ENCODE measurements at regions not wholly inside any gene's neighbourhood (a gene's known extent, or its start where the extent isn't known, plus 50 kb on each side); places are given as distances from the start of the nearest gene placed in this dataset.

DNA sequence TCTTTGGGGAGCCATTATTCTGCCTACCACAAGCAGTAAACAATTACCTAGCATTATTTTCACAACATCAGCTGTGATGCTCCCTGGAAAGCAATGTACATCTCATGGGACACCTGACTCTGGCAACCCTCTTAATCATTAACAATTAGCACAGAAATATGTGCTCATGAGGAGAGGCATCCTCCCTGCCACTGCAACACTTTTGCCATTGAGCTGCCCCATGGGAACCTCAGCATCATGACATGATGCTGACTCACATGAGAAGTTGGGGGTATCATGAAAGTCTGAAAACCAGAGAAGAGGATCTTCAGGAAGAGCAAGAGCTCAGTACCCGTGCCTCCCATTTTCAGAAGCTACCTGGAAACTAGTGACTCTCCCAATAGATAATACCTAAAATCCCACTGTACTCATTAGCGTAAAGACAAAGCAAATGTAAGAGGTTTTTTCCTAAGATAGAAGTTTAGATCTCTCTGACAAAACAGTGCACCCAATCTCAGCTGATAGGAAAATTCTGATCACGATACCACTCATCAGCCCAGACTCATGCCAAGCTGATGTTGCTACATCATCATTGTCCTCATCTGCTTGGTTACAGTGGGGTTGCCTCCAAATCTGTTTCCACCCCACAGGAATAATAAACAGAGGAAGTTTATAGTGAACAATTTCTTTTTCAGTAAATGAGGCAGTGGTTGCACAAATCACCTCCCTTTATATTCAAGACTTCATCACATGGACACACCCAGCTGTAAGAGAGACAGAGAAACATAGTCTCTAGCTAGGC, 244.5 kb downstream of the NR2F1-AS1 start:
- no peak overlapping the region for H3K27ac ChIP-seq
- TF ChIP-seq, protein P1, sequence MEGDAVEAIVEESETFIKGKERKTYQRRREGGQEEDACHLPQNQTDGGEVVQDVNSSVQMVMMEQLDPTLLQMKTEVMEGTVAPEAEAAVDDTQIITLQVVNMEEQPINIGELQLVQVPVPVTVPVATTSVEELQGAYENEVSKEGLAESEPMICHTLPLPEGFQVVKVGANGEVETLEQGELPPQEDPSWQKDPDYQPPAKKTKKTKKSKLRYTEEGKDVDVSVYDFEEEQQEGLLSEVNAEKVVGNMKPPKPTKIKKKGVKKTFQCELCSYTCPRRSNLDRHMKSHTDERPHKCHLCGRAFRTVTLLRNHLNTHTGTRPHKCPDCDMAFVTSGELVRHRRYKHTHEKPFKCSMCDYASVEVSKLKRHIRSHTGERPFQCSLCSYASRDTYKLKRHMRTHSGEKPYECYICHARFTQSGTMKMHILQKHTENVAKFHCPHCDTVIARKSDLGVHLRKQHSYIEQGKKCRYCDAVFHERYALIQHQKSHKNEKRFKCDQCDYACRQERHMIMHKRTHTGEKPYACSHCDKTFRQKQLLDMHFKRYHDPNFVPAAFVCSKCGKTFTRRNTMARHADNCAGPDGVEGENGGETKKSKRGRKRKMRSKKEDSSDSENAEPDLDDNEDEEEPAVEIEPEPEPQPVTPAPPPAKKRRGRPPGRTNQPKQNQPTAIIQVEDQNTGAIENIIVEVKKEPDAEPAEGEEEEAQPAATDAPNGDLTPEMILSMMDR (IDR thresholded peaks at IDR 0.05 in 4 of 5, conservative IDR thresholded peaks at IDR 0.05 in 1 of 5): no peak
- no peak for TF ChIP-seq POLR2A (IDR thresholded peaks at IDR 0.05)
- no peaks in the 10 kb centered on the region for H3K36me3 ChIP-seq
- in situ Hi-C loops (cut with MboI; ENCODE audit: low sequenced_read_pairs in 4 of 4): no loop called here
- no peak for DNase-seq
- ATAC-seq: no peak
- H3K27me3 ChIP-seq: no peaks in the 10 kb centered on the region
- peaks cover 6 to 18% of the 10 kb centered on the region in 2 donors for H3K4me1 ChIP-seq
- no peak overlapping the region for H3K4me3 ChIP-seq
- intact Hi-C loops (cut with DNase I; ENCODE audit: low total_unique reads): no loop called here
- H3K9me3 ChIP-seq: no peaks in the 10 kb centered on the region

DNA sequence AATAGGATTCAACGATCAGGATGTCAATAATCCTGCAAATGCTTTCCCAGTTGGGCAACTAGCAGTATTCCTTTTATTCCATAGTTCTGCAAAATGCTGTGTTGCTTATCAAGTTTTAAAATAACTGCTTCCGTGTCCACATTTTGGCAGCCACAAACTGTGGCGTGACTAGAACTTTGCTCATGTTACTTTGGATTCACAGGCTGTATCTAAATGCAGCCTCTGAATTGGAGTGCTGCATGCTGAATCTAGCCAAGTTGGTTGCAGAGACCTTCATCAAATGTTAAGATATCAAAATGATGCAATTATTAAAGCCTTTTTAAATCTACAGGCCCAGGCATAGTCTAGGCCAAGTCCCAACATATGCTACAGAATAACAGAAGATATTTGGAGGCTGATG, 249.2 kb downstream of the NR2F1-AS1 start:
- TF ChIP-seq, protein P1 (IDR thresholded peaks at IDR 0.05 in 4 of 5, conservative IDR thresholded peaks at IDR 0.05 in 1 of 5): no peak
- no peak for TF ChIP-seq POLR2A (IDR thresholded peaks at IDR 0.05)
- no peaks in the 10 kb centered on the region for H3K36me3 ChIP-seq
- peaks cover 13 to 33% of the 10 kb centered on the region in 2 donors for H3K4me1 ChIP-seq
- ATAC-seq (peak; percentile 96 to 98), DNase-seq (peak; percentile 17 to 53)
- H3K4me3 ChIP-seq: no peak overlapping the region
- in situ Hi-C loops (cut with MboI; ENCODE audit: low sequenced_read_pairs in 4 of 4): no loop called here
- intact Hi-C loops (cut with DNase I; ENCODE audit: low total_unique reads): no loop called here
- H3K27ac ChIP-seq: peak overlapping the region in 3 of 4 donors; percentile 42 to 57 (median 57)
- no peaks in the 10 kb centered on the region for H3K9me3 ChIP-seq
- H3K27me3 ChIP-seq: no peaks in the 10 kb centered on the region

DNA sequence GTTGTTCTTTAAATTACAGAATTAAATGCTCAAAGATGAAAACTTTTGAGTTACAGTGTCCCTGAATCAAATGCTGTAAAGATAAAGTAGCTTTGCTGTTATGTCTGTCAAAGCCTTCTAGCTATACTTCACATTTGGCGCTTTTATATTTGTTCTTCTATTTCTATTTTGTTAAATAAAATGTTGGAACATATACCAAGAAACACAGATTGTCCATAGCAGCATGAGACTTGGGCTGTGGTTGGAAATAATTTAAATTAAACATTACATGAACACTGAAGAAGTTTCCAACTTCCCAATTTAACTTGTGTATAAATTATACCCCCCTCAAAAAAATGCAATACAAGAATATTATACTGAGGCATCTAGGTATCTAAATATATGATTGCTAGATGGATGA, 249.8 kb downstream of the NR2F1-AS1 start:
- DNase-seq: no peak
- intact Hi-C loops (cut with DNase I; ENCODE audit: low total_unique reads) (no loop called here), in situ Hi-C loops (cut with MboI; ENCODE audit: low sequenced_read_pairs in 4 of 4) (no loop called here)
- no peaks in the 10 kb centered on the region for H3K27me3 ChIP-seq
- H3K4me3 ChIP-seq: no peak overlapping the region
- TF ChIP-seq, protein P1 (IDR thresholded peaks at IDR 0.05 in 4 of 5, conservative IDR thresholded peaks at IDR 0.05 in 1 of 5): no peak
- no peaks in the 10 kb centered on the region for H3K36me3 ChIP-seq
- no peak for ATAC-seq
- H3K9me3 ChIP-seq: no peaks in the 10 kb centered on the region
- peaks cover 13 to 33% of the 10 kb centered on the region in 2 donors for H3K4me1 ChIP-seq
- peak overlapping the region in 2 of 4 donors; percentile 42 to 53 for H3K27ac ChIP-seq

DNA sequence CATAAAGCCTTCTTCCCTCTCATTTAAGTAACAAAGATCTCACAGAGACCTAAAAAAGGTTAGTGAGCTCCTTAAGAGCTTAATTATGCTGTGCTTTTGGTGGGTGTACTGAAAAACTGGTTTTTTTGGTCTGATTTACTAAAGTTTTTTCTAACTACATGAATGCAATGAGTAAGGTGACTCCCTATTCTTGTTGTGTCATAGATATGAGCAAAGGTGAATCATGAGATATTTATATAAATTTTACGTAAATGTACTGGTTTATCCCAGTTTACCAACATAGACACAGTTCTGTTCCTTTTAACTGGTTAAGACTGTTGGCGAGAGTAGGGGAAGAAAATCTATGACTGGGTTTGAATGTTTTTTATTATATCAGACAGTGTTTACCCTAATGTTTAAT, 250.5 kb downstream of the NR2F1-AS1 start:
- DNase-seq (no peak), ATAC-seq (peak; percentile 59 to 71)
- no peak overlapping the region for H3K4me3 ChIP-seq
- H3K27me3 ChIP-seq: no peaks in the 10 kb centered on the region
- TF ChIP-seq, protein P1 (IDR thresholded peaks at IDR 0.05 in 4 of 5, conservative IDR thresholded peaks at IDR 0.05 in 1 of 5): no peak
- no peak for TF ChIP-seq POLR2A (IDR thresholded peaks at IDR 0.05)
- H3K27ac ChIP-seq: peak overlapping the region in 3 of 4 donors; percentile 39 to 53 (median 42)
- no peaks in the 10 kb centered on the region for H3K36me3 ChIP-seq
- H3K9me3 ChIP-seq: no peaks in the 10 kb centered on the region
- H3K4me1 ChIP-seq: peaks cover 13 to 33% of the 10 kb centered on the region in 2 donors
- in situ Hi-C loops (cut with MboI; ENCODE audit: low sequenced_read_pairs in 4 of 4) (no loop called here), intact Hi-C loops (cut with DNase I; ENCODE audit: low total_unique reads) (no loop called here)
